GM21381 (cell line): ENCODE measurements at regions not wholly inside any gene's neighbourhood (a gene's known extent, or its start where the extent isn't known, plus 50 kb on each side); places are given as distances from the start of the nearest gene placed in this dataset.

Source experiments
- ATAC-seq: cut with Tn5 transposase; IDR thresholded peaks from one replicate; pipeline ENCODE4 v1.9.1; 2021; ENCODE audit warnings: mild to moderate bottlenecking, moderate library complexity; ENCODE audit not compliant: unreplicated experiment

GRCh38 chr18:44517136-44517535 lies 163.6 kb upstream of the SETBP1 start:
- ATAC-seq, result no peak

GRCh38 chr18:44518091-44518615 lies 162.5 kb upstream of the SETBP1 start:
- no peak for ATAC-seq

GRCh38 chr18:44518666-44519065 lies 162.0 kb upstream of the SETBP1 start:
- ATAC-seq, result no peak

DNA sequence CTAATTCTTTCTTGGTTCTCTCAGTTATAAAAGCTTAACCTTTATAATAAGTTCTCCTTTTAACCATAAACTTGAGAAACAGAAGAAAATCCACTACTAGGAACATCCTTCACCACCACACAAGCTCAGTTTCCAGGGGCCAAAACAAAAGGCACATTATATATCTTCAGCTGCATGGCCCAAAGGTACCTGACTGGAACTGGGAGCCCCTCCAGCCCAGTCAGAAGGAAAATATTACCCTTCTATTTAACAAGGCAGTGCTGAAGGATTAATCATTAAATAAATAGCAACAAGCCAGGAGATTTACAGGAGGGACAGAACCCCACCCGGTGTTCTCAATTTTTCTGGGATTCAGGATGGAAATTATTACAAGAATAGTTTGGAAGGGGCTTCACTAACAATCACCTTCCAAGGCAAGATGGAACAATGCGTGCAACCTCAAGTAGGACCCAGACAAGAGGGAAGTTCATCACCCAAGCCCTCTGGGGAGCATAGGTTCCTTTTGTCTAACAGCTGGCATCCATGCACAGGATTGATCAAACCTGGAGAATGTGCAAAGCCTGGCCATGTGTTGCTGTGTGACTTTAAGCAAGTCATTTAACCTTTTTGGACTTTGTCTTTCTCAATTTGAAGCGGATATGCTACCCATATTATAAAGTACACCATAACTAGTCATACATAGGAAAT lies 159.6 kb upstream of the SETBP1 start:
- no peak for ATAC-seq

GRCh38 chr18:44521668-44522022 lies 159.0 kb upstream of the SETBP1 start:
- no peak for ATAC-seq

DNA sequence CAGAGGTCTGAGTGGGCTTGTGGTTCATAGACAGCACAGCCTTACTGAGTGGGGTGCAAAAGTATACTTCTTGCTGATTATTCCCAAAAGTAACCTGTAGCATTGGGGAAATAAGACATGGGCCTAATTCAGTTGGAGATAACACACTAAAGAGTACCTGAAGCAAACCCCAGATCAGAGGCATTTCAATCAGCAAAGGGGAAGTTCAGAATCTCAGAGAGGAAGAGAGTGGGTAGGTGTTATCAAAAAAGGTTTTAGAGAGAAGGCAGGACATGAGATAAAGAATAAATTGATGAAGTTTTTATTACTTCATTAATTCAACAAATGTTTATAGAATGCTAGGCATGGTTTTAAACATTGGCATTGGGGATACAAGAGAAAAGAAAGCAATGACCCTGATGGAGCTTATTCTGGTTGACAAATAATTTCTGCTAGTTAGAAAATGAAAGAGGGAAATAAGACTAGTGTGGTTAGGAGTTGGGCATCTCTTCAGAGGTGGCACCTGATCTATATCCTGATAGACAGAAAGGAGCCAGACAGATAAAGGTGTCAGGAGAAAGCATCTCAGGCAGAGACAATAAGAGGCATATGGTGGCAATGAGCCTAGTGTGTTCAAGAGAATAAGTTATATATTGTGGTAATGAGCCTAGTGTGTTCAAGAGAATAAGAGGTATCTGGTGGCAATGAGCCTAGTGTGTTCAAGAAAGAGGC lies 153.8 kb upstream of the SETBP1 start:
- ATAC-seq, result no peak

DNA sequence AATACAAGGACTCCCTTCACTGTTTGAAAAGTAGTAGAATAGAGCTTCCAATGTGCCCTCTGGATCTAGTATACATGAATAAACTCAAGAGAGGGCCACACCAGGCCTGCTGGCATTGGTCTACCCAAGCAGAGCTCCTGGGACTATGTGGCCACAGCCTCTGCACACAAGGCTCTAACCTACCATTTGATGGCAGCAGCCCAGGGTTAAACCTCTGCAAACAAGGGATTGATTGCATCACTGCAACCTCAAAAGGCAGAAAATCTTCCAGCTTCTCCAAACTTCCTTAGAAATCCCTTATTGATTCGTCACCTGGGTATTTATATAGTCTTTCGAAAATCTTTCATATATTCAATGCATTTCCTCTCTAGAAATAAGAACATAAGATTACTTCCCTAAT lies 147.6 kb upstream of the SETBP1 start:
- no peak for ATAC-seq

DNA sequence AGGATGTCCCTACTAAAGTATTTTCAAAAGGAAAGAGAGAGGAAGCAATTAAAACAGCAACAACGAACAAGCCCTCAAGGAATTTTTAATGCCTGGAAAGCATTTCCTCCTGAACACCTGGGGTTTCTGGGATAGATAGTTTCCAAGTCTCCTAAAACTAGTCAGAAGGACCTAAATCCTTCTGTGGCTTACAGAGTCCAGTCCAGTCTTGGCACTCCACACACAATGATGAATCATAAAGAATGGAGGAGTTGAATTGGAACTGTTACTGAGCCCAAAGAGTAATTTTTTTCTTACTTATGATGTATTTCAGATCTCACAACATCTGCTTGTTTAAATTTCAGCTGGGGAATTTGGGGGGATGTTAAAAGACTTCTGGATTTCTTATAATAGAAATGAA lies 144.6 kb upstream of the SETBP1 start:
- no peak for ATAC-seq

DNA sequence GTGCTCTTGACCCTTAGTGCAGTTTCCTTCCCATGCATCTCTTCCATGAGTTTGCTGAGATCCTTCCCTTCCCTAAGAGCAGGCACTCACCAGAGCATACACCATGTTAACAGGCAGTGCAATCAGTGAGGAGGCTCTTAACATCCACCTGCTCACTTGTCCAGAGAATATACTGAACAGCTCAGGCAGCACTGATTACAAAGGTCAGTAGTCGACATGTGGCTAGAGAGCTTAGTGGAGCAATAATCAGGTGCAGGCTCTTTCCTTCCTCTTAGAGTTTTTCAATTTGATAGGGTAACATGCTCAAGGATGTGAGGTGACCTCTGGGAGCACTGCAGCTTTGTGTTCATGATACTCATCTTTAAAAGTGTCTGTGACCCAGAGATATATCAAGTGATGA lies 144.1 kb upstream of the SETBP1 start:
- no peak for ATAC-seq

DNA sequence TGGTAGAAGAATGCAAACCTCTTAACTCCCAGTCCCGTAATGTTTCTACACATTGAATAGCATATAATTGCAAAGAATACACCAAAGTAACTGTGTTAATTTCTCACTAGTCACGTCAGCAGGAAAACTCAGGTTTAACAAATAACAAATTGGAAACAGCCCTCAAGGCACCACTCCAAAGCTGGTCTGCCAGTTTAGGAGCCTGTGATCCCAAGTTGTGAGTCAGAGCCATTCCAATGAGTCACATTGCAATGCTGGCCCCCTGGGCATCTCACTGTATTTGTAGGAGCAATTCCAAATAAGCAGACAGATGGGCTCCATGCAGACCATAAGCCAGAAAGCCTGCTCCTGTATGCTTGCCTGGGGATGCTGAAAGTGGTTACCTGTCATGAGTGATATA lies 143.2 kb upstream of the SETBP1 start:
- ATAC-seq, result no peak

GRCh38 chr18:44539926-44540325 lies 140.8 kb upstream of the SETBP1 start:
- no peak for ATAC-seq

DNA sequence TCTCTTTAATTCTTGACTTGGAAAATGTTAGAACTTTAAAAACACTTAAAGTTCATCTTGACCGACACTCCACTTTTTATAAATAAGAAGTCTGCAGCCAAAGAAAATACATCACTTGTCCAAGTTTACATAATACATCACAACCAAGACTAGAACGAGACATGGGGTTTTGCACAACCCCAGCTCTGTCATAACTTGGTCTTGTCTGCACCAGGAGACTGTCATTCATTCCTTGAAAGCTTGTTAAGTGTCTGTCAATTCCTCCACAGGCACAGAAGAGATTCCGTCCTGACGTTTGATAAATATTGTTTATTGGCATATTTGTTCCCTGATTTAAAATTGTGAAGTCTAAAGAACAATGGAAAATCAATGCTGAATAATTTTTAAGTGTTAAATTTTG lies 139.5 kb upstream of the SETBP1 start:
- no peak for ATAC-seq

- ATAC-seq, result no peak
These were observed 138.9 kb upstream of the SETBP1 start for GRCh38 chr18:44541781-44542180.

DNA sequence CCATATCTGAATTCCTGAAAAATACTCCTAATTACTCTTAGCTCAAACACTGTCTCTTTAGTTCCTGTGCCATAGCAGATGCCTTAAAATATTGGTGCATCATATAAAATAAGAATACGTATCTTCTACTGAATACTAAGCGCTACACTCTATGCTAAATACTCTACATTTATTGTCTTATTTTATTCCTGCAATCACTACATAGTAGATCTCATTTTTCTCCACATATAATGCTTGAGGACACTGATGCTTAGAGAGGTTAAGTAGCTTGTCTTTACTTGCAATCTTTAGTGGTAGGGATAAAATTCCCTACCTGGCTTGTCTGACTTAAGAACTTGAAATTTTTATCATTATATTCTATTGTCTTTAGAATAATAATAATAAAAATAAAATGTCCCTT lies 137.3 kb upstream of the SETBP1 start:
- no peak for ATAC-seq

- ATAC-seq, result no peak
These were observed 135.2 kb upstream of the SETBP1 start for GRCh38 chr18:44545359-44545985.

DNA sequence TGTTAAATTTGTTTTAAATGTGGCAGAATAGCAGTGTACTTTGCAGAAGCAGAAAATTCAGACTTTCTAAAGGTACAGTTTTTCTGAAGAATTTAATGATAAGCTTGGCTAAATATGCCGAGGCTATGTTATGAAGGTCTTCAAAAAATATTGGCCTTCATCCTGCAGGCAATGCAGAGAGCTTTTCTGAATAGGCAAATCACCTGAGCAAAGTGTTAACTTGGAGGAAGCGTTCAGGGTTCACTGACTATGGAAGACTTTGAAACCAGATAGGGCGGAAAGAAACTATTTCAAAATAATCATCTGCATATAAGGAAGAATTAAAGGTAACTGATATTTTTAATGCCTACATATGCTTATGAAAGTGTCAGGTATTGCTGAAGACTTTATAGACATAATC lies 133.7 kb upstream of the SETBP1 start:
- no peak for ATAC-seq

GRCh38 chr18:44548291-44549221 lies 132.1 kb upstream of the SETBP1 start:
- no peak for ATAC-seq

GRCh38 chr18:44552706-44553105 lies 128.0 kb upstream of the SETBP1 start:
- no peak for ATAC-seq

DNA sequence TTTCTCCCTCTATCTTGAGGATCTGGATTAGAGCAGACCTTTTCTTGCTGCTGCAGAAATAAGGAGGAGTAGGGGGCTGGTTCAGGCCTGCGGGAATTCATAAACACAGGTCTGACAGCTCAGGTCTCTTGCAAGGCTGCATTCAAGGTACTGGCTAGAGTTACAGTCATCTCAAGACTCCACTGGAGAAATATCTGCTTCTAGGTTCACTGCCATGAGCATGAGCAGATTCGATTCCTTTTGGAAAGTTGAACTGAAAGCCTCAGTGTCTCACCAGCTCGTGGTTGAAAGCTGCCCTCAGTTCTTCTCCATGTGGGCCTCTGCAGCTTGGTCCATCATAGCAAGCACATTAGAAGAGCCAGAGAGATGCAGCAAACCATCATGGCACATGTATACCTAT lies 124.4 kb upstream of the SETBP1 start:
- peak; percentile 46 for ATAC-seq

DNA sequence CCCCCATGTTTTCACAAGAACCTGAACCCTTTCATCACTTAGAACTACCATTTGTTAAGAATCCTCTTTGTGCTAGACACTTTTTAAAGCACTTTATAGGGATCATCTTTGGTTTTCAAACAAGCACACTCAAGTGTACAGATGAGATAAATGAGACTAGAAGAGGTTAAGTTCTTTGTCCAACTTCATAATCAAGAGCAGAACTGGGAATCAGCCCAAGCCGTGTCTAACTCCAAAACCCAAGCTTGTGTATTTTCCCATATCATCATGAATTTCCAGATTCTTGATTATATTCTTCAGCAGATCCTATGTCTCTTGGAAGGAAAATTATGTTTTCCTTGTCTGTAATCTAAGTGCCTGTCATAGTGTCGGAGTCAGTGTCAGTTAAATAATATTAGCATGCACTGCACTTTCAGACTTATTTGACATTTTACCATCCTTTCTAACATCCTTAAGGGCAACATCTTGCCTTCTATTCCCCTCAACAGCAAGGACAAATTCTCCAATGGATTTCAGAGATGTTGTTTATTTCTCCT lies 123.0 kb upstream of the SETBP1 start:
- ATAC-seq, result no peak

DNA sequence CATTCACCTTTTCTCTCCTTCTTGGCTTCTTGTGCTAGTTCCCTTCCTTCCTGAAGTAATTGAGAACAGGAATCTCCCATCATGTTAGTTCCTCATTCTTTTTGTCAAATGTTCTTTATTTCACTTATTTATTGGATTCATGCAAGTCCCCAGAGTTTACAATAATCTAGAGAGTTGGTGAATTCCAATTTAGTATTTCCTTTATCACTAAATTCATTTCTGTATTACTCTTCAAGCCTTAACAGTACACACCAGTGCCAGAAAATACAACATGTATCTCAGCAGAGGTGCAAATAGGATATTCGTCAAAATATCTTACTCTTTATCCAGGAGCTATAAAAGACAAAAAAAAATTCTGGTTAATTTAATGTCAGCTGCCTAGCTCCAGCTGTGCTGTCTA lies 121.9 kb upstream of the SETBP1 start:
- no peak for ATAC-seq
